ENCODE measurements at regions not wholly inside any gene's neighbourhood (a gene's known extent, or its start where the extent isn't known, plus 50 kb on each side); places are given as distances from the start of the nearest gene placed in this dataset.

GRCh38 chr4:155433636-155434360 is 57.0 kb upstream of the MAP9 start:
- CTCF ChIA-PET, result interaction anchor here (1.5 kb wide), 1 partner anchor 30 kb away, joined by 6 read pairs; no protein-coding TSS in a partner anchor
- TF ChIP-seq TAF1 (IDR thresholded peaks at IDR 0.05; ENCODE audit: borderline replicate concordance, low read depth, low read length), result no peak
- TF ChIP-seq CTCF (IDR thresholded peaks at IDR 0.05), result no peak
- no peak for TF ChIP-seq FOXM1 (IDR thresholded peaks at IDR 0.05; ENCODE audit: low read depth)
- Histone ChIP-seq H3K9ac (no peak overlapping the region), H4K20me1 (ENCODE audit: insufficient read depth) (no peaks in the 10 kb centered on the region), H3K36me3 (replicated peaks in 1 of 2; ENCODE audit: control insufficient read depth in 1 of 2, insufficient read depth in 2 of 2, low read length in 1 of 2) (no peaks in the 10 kb centered on the region), H3K4me1 (ENCODE audit: control insufficient read depth in 1 of 2, insufficient read depth in 2 of 2, low read depth in 1 of 2, low read length in 1 of 2) (peaks cover 0 to 8% of the 10 kb centered on the region in 2 experiments; a peak in 2 of 4 replicates), H3F3A (replicated peaks; ENCODE audit: insufficient read depth) (no peaks in the 10 kb centered on the region), H3K27me3 (ENCODE audit: insufficient read depth) (no peaks in the 10 kb centered on the region), H3K9me3 (no peaks in the 10 kb centered on the region), H3K79me2 (ENCODE audit: insufficient read depth) (no peaks in the 10 kb centered on the region), H3K9me2 (no peaks in the 10 kb centered on the region), H3K4me2 (no peak overlapping the region), H2AFZ (ENCODE audit: low read depth) (no peak overlapping the region), H3K27ac (ENCODE audit: low read depth in 2 of 2, low read length in 1 of 2) (no peak overlapping the region), H3K4me3 (ENCODE audit: low read depth in 2 of 2, low read length in 1 of 2) (no peak overlapping the region)
- POLR2A ChIA-PET, result no interaction called here
- no peak for DNase-seq
- 42% methylated on average over 2 of the region's 2 CpGs for WGBS (ENCODE audit: low lambda C conversion rate)

GRCh38 chr4:155430895-155431795 is 54.4 kb upstream of the MAP9 start:
- Histone ChIP-seq H3F3A (replicated peaks; ENCODE audit: insufficient read depth) (no peaks in the 10 kb centered on the region), H3K4me3 (ENCODE audit: low read depth in 2 of 2, low read length in 1 of 2) (no peak overlapping the region), H3K9me3 (no peaks in the 10 kb centered on the region), H3K79me2 (ENCODE audit: insufficient read depth) (no peaks in the 10 kb centered on the region), H3K4me2 (no peak overlapping the region), H3K9ac (no peak overlapping the region), H3K27me3 (ENCODE audit: insufficient read depth) (no peaks in the 10 kb centered on the region), H3K36me3 (replicated peaks in 1 of 2; ENCODE audit: control insufficient read depth in 1 of 2, insufficient read depth in 2 of 2, low read length in 1 of 2) (no peaks in the 10 kb centered on the region), H3K27ac (ENCODE audit: low read depth in 2 of 2, low read length in 1 of 2) (peak overlapping the region in 1 of 2 experiments; percentile 96; a peak in 2 of 4 replicates), H4K20me1 (ENCODE audit: insufficient read depth) (no peaks in the 10 kb centered on the region), H3K9me2 (no peaks in the 10 kb centered on the region), H2AFZ (ENCODE audit: low read depth) (no peak overlapping the region), H3K4me1 (ENCODE audit: control insufficient read depth in 1 of 2, insufficient read depth in 2 of 2, low read depth in 1 of 2, low read length in 1 of 2) (peaks cover 0 to 8% of the 10 kb centered on the region in 2 experiments; a peak in 2 of 4 replicates)
- peak; percentile 68 for DNase-seq
- POLR2A ChIA-PET, result interaction anchor here (0.7 to 0.9 kb wide), 2 partner anchors 236 to 237 kb away, joined by 3 to 5 read pairs; partner anchors contain the start of gene GUCY1A1
- TF ChIP-seq GATA2 (CRISPR knock-in tag; IDR thresholded peaks at IDR 0.05) (peak; percentile 95), TAF1 (IDR thresholded peaks at IDR 0.05; ENCODE audit: borderline replicate concordance, low read depth, low read length) (no peak), EZH2phosphoT487 (IDR thresholded peaks at IDR 0.05; ENCODE audit: borderline replicate concordance, low read depth) (no peak), NRF1 (IDR thresholded peaks at IDR 0.05; ENCODE audit: low read depth, low read length) (no peak), YY1 (IDR thresholded peaks at IDR 0.05; ENCODE audit: low read depth) (no peak), CHD2 (IDR thresholded peaks at IDR 0.05; ENCODE audit: low read length, partially characterized antibody) (peak; percentile 62), RCOR1 (IDR thresholded peaks at IDR 0.05; ENCODE audit: low read length) (peak; percentile 95), GABPA (IDR thresholded peaks at IDR 0.05; ENCODE audit: low read depth) (no peak), MEF2A (IDR thresholded peaks at IDR 0.05; ENCODE audit: borderline replicate concordance, low read depth) (no peak), EP300 (IDR thresholded peaks at IDR 0.05; ENCODE audit: borderline replicate concordance in 1 of 2, low read depth in 1 of 2, low read length in 1 of 2) (peak in 1 of 2 experiments; percentile 98; a peak in 2 of 4 replicates), RAD21 (IDR thresholded peaks at IDR 0.05; ENCODE audit: low read length) (peak; percentile 29), MXI1 (IDR thresholded peaks at IDR 0.05; ENCODE audit: low read depth, low read length) (0 out of 2 replicates have a peak, but pooled peaks have one; percentile 34), RXRA (IDR thresholded peaks at IDR 0.05; ENCODE audit: borderline replicate concordance, low read depth) (no peak), TCF12 (IDR thresholded peaks at IDR 0.05) (peak; percentile 57), FOXJ3 (CRISPR knock-in tag; IDR thresholded peaks at IDR 0.05) (peak; percentile 83), JUND (IDR thresholded peaks at IDR 0.05) (no peak), TEAD4 (IDR thresholded peaks at IDR 0.05; ENCODE audit: borderline replicate concordance, insufficient read depth) (no peak)
- TF ChIP-seq, protein P1, sequence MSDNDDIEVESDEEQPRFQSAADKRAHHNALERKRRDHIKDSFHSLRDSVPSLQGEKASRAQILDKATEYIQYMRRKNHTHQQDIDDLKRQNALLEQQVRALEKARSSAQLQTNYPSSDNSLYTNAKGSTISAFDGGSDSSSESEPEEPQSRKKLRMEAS (IDR thresholded peaks at IDR 0.05; ENCODE audit: low read depth), result no peak
- TF ChIP-seq, protein P2, sequence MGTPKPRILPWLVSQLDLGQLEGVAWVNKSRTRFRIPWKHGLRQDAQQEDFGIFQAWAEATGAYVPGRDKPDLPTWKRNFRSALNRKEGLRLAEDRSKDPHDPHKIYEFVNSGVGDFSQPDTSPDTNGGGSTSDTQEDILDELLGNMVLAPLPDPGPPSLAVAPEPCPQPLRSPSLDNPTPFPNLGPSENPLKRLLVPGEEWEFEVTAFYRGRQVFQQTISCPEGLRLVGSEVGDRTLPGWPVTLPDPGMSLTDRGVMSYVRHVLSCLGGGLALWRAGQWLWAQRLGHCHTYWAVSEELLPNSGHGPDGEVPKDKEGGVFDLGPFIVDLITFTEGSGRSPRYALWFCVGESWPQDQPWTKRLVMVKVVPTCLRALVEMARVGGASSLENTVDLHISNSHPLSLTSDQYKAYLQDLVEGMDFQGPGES (IDR thresholded peaks at IDR 0.05; ENCODE audit: low read depth, low read length), result no peak
- TF ChIP-seq, protein P3, sequence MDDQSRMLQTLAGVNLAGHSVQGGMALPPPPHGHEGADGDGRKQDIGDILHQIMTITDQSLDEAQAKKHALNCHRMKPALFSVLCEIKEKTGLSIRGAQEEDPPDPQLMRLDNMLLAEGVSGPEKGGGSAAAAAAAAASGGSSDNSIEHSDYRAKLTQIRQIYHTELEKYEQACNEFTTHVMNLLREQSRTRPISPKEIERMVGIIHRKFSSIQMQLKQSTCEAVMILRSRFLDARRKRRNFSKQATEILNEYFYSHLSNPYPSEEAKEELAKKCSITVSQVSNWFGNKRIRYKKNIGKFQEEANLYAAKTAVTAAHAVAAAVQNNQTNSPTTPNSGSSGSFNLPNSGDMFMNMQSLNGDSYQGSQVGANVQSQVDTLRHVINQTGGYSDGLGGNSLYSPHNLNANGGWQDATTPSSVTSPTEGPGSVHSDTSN (IDR thresholded peaks at IDR 0.05), result no peak
- CTCF ChIA-PET, result interaction anchor here (0.8 to 2.3 kb wide), 14 partner anchors 9 to 522 kb away, joined by 3 to 6 read pairs (median 3); partner anchors contain the start of gene CTSO
- 0% methylated on average over 2 of the region's 2 CpGs for WGBS (ENCODE audit: low lambda C conversion rate)
